ENCODE measurements at regions not wholly inside any gene's neighbourhood (a gene's known extent, or its start where the extent isn't known, plus 50 kb on each side); places are given as distances from the start of the nearest gene placed in this dataset.

- DNase-seq: no peak
Measured at GRCh38 chr3:14273901-14274611, 95.4 kb downstream of the LSM3 start.

GRCh38 chr3:14274612-14274936 is 96.0 kb downstream of the LSM3 start:
- no peak for DNase-seq

DNA sequence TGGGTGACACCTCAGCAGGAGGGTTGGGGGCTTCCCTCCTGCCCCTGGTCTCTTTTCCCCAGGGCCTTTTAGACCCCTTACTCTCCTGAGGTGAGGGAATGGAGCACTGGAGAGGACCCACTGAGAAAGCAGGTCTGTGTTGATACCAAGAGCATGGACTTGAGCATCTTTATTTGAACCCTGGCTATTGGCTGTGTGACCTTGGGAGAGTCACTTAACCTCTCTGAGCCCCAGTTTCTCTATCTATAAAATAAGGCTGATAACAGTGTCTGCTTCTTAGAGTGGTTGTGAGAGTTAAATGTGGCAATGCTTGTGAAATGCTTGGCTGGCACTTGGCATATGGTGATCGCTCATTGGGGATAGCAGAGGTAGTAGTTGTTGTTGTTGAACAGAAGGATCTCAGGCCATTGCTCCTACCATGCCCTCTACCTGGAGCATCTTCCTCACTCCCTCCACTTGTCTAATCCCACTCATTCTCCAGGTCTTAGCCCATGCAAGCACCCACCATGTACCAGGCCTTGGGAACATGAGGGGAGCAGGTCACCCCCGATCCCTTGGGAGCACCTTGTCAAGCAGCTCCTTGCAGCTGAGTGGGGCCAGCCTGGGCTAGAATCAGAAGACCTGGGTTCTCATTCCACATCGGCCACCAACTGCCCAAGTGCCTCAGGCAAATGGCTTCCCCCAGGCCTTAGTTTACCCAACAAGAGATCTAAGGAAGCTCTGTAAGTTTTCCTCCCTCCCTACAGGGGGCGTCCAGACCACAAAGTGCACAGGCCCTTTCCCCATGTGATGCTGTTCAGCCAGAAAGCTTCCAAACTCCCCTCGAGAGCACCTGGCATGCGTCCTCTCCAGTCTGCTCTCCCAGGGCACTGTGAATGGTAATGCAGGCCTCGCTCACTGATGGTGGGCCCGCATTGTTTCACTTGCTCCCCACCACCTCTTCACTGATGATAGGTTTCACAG is 96.7 kb downstream of the LSM3 start:
- peak; percentile 37 for DNase-seq

- no peak for DNase-seq
Measured at GRCh38 chr3:14275962-14276909, 97.6 kb downstream of the LSM3 start.

DNA sequence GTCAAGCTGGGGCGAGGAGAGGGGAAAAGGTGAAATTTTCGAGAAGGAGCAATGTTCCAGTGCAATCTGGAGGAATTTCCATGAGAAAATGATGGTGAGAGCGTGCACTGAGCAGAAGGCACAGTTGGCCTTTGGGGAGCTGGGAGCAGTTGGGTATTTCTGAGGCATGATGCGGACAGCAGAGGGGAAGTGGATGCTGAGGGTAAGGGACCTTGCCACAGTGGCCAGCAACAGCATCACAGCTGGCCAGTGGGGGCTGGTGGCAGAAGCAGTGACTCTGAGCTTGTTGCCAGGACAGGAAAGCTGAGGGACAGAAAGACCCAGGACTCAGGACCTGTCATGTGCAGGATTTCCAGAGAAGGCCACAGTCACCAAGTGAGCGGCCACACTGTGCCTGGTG is 98.9 kb downstream of the LSM3 start:
- no peak for DNase-seq

GRCh38 chr3:14278265-14278798 is 99.7 kb downstream of the LSM3 start:
- DNase-seq: no peak

GRCh38 chr3:14278799-14279625 is 100.4 kb downstream of the LSM3 start:
- no peak for DNase-seq

DNA sequence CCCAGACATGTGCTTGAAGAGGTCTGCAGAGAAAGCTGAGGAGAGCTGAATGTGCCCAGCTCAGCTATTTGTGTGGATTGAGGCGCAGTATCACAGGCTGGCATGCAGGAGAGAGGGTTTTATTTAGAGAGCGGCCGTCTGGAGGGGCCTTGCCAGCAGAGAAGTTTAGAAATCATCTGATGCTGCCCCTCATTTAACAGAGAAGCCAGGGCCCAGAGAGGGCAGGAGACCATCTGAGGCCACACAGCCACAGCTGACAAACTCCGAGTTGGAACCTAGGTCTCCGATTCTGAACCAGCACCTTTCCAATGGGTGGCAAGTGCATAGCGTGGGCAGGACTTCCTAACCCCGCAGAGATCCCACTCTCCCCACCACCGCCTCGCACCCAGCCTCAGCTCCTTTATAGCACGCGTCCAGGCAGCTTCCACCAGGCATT is 101.0 kb downstream of the LSM3 start:
- DNase-seq: no peak

- DNase-seq: no peak
Measured at GRCh38 chr3:14280326-14280725, 101.7 kb downstream of the LSM3 start.

- DNase-seq: no peak
Measured at GRCh38 chr3:14281053-14281452, 102.4 kb downstream of the LSM3 start.

GRCh38 chr3:14282001-14282705 is 103.5 kb downstream of the LSM3 start:
- DNase-seq: no peak

DNA sequence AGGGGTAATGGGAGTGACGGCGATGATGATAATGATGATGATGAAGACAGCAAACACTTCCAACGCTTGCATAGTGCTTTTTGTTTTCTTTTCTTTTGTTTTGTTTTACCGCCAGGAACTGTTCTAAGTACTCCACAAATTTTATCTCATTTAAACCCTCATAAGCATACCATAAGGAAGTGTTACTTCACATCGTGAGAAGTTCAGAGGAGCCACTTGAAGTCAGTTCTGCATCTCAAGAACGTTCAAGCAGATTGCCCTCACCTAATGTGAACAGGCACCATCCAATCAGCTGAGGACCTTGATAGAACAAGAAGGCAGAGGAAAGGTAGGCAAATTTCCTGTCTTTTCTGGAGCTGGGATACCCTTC is 104.1 kb downstream of the LSM3 start:
- DNase-seq: no peak

GRCh38 chr3:14283092-14283812 is 104.6 kb downstream of the LSM3 start:
- no peak for DNase-seq

GRCh38 chr3:14283813-14284438 is 105.3 kb downstream of the LSM3 start:
- DNase-seq: no peak

DNA sequence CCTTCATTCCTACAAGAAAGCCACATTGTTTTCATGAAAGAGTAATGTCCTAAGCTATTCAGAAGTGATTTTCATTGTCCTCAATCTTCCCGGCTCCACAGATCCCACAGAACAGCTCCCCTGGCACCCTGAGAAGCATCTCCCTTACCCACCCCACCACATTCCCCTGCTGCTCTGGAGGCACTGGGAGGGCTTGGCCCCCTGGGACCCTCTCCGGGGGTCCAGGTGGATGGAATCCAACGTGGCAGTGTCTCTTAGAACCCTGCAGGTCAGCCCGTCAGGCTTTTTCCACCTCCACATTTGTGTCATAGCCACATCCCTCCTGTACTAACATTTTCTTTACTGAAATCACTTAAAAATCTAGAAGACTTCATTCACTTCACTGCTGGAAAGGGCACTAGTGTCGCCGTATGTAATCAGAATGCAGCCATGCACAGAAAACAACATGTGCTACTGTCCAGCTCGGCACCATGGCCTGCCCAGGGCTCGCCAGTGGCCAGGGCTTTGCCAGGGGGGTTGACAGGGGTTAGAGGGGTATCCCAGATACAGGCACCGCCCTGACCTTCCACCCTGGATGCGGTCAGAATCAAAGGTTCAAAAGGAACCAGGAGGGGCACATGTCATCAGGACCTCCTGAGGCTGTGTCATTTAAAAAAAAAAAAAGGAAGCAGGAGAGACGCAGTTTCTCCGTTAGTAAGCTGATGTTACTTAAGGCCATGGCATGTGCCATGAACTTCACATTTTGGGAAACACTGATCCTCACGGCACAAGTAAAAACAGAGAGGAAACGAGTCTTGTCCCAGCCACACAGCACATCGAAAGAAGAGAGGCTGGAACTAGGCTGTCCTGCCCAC is 106.3 kb downstream of the LSM3 start:
- no peak for DNase-seq

GRCh38 chr3:14285548-14285925 is 106.9 kb downstream of the LSM3 start:
- DNase-seq: no peak

GRCh38 chr3:14286887-14287500 is 108.4 kb downstream of the LSM3 start:
- DNase-seq: peak; percentile 56

DNA sequence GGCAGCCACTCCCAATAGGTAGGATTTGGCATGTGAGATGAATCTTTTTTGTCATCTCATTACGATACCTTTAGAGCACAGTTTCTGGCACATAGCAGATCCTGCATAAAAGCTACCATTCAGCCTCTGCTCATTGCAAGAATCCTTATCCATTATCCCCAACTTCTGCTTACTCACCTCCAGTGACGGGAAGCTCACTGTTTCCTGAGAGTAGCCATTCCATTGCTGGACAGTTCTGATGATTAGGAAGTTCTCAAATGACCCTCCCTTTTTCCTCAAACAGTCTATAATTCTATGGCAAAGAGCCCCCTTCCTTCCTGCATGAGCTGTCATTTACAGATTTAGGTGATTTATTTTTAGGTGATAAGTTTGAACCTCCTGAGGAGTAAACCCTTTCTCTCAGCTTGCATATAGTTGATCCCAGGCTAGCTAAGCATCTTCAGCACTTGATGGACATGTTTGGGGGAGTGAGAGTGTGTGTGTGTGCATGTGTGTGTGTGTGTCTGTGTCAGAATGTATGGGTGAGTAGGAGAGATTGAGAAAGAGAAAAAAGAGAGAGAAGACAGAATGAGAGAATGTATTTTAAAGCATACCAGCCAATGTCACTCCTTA is 109.7 kb downstream of the LSM3 start:
- no peak for DNase-seq

All from NCI-H1092 treated with DMSO at 0.1 percent for 48 hours (cell line).